ENCODE measurements at regions not wholly inside any gene's neighbourhood (a gene's known extent, or its start where the extent isn't known, plus 50 kb on each side); places are given as distances from the start of the nearest gene placed in this dataset.
"Not testable (repeated sequence)": the region's sequence is repeated elsewhere in the genome, so short reads cannot be mapped to it uniquely, and the experiment has no call there.

DNA sequence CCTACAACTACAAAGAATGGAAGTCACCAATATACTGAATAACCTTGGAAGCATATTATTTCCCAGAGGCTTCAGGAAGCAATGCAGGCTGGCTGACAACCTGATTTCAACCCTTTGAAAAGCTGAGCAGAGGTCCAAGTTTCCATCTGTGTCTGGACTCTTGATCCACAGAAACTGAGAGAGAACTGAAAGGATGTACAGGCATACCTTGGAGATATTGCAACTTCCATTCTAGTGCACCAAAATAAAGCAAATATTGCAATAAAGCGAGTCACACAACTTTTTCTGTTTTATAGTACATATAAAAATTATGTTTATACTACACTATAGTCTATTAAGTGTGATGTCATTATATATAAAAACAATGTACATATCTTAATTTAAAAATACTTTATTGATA is 85.3 kb downstream of the TYW3 start:
- no peak for DNase-seq

GRCh38 chr1:74818661-74819456 is 85.9 kb downstream of the TYW3 start:
- no peak for DNase-seq

DNA sequence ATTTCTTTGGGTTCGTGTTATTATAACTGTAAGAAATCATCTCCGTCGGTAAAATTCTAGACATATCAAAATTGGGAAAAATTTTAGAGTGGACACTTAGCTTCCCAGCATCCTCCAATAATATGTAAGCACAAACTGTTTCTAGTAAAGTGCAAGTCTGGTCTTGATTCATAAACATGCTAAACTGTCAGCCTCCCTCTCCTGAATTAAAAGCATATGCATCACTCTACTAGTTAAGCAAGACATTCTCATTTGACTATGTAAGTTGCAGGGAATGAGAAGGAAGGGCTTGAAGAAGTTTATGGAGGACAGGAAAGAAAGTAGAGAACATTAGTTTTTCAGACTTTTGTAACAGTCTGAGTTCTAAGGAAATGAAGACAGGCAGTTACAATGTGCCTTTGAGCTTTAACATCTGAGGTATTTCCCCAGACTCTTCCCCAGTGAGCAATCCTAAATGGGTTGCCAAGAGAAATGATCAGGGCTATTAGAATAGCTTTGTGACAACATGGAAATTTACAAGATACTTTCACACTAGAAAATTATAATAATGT is 90.0 kb downstream of the TYW3 start:
- DNase-seq, result no peak

GRCh38 chr1:74824497-74825107 is 91.7 kb downstream of the TYW3 start:
- DNase-seq, result no peak

GRCh38 chr1:74830766-74831165 is 97.8 kb downstream of the TYW3 start:
- DNase-seq, result no peak

- DNase-seq, result no peak
These were observed 101.3 kb downstream of the TYW3 start for GRCh38 chr1:74834261-74834660.

GRCh38 chr1:74835051-74835450 is 102.1 kb downstream of the TYW3 start:
- no peak for DNase-seq

GRCh38 chr1:74842726-74843125 is 109.8 kb downstream of the TYW3 start:
- no peak for DNase-seq

DNA sequence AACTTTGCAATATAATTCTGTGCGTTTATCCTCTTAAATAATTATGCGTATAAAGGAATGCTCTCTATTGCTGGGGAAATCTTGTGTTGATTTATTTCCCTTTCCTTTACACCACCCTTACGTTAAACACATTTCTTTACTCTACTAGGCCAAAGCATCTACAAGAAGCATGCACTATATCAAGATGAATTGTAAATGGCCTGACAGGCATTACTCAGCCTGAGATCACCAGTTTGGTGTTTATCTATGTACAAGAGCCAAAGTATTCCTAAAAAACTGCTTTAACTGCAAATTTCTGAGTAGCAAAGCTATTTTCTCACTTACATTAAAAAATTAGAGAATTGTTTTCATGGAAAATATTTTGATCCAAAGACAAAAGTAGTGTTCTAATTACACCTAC is 114.8 kb downstream of the TYW3 start:
- no peak for DNase-seq

DNA sequence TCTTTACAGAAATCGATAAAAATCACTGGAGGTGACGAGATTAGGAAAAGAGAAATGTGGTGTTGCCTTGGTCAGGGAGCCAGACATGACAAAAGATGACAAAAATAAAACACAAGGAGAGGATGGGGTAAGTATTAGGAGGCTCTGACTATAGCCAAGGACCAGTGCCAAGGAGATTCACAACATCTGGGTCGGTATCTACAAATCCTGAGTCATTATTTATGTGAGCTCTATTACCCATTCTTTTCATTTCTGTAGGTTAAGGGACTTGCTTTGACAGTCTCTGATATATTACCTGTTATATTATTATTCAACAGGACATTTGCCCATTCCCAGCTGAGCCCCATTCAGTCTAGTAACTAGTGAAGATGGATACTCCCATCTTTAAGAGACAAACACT is 120.8 kb downstream of the TYW3 start:
- no peak for DNase-seq

DNA sequence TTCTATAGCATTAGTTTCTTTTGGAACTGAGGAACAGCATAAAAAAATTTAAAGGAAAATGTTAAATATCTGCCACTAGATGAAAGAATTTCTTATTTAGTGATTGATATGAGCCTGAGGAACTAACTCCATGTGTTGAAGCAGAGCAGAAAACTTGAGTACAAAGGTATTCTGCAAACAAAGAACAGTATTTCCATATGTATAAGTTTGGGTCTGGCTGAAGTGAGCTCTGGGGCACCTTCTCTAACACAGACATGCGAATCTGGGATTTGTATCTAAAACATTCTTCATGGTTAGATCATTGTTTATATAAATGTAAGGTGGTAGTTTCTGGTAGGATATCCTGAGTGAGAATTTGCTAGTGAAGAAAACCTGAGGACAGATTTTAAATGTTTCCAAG is 123.2 kb downstream of the TYW3 start:
- no peak for DNase-seq

GRCh38 chr1:74857676-74858075 is 124.7 kb downstream of the TYW3 start:
- DNase-seq, result no peak

GRCh38 chr1:74858136-74858535 is 125.2 kb downstream of the TYW3 start:
- DNase-seq, result no peak

- no peak for DNase-seq
These were observed 128.9 kb downstream of the TYW3 start for GRCh38 chr1:74861867-74862266.

GRCh38 chr1:74869702-74870101 is 136.8 kb downstream of the TYW3 start:
- DNase-seq, result no peak

DNA sequence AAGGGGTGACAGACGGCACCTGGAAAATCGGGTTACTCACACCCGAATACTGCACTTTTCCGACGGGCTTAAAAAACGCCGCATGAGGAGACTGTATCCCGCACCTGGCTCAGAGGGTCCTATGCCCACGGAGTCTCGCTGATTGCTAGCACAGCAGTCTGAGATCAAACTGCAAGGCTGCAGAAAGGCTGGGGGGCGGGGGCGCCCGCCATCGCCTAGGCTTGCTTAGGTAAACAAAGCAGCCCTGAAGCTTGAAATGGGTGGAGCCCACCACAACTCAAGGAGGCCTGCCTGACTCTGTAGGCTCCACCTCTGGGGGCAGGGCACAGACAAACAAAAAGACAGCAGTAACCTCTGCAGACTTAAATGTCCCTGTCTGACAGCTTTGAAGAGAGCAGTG is 144.4 kb downstream of the TYW3 start:
- DNase-seq, result not testable (repeated sequence)

DNA sequence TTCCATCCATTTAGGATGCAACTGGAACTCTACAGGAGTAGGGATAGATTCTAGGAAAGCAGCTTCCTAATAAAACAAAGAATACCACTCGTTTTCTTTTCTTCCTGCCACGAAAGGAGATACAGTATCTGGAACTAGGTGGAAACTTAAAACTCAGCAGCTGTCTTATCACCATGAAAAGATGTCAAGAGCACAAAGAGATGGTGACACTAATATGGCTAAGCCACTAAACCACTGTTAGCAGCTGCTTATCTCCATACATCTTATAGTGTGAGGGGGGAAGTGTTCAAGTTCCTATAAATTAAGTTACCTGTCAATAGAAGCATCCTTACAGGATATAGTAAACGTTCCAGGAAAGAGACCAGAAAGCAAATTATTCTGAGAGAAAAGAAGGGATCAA is 162.5 kb downstream of the TYW3 start:
- DNase-seq, result no peak

DNA sequence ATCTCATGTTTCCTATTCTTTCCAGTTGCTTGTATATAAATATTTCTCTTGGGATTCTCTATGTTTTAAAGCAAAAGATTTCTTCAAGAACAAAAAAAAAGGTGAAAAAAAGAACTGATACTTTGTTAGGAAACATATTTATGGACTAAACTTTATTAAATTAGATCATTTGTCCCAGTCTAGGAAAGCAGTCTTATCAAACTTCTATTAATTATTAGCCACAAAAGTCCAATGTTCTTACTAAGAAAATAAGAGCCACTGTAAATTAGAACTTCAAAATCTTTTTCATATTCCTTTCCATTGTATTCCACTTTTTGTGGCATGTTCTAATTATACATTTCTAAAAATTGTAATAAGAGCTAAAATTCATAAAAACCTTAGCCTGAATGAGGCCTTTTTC is 175.2 kb downstream of the TYW3 start:
- no peak for DNase-seq

DNA sequence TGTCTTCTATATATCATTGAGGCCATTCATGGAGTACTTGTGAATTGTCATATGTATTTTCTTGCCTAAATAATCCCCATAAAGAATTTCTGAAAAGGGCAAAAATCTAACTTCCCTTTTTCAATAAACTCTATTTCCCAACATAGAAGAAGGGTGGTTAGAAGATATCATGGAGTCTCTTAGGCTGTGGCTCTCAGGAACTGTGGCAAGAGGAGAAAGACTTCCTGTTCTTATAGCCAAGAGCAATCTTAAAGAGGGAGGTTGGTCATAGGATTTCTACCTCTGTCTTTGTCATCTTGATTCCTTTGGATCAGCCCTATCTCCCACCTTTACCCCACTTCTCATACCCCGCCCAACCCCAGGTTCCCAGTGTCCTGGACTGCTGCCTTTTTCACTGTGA is 175.8 kb downstream of the TYW3 start:
- DNase-seq, result no peak

GRCh38 chr1:74913978-74914377 is 181.0 kb downstream of the TYW3 start:
- no peak for DNase-seq

- no peak for DNase-seq
These were observed 200.5 kb downstream of the TYW3 start for GRCh38 chr1:74933500-74933899.

- no peak for DNase-seq
These were observed 198.7 kb upstream of the LHX8 start for GRCh38 chr1:74935446-74935845.

- peak; percentile 10 for DNase-seq
These were observed 197.0 kb upstream of the LHX8 start for GRCh38 chr1:74937176-74937575.

- DNase-seq, result no peak
These were observed 191.1 kb upstream of the LHX8 start for GRCh38 chr1:74943046-74943445.

DNA sequence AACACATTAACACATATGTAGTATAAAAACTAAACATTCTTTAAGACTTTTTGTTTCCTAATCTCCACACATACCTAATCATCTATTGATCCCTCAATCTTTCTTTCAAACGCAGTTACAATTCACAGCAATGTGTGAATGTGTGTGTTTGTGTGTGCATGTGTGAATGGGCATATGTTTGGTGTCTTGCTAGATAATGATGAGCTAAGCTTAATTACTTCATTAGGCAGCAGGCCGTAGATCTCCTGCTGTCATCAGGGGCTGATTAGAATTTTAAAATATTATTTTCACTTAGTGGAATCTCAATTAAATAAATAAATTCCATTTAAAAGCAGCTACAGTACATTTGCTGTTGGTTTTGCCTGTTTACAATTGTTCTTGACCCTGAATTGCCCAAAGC is 187.8 kb upstream of the LHX8 start:
- DNase-seq, result no peak

Data from NCI-H774 (cell line).